OCI-LY7 (cell line): ENCODE measurements at regions not wholly inside any gene's neighbourhood (a gene's known extent, or its start where the extent isn't known, plus 50 kb on each side); places are given as distances from the start of the nearest gene placed in this dataset.

Experiments
- BruUV-seq: library from RNA; stranded (reverse); fragments of 400-500 nt; replicated peaks from 2 replicates; lab custom pipeline; 2021; lab: Mats Ljungman, UMichigan
- CTCF ChIA-PET: fragments of 300-600 bp; sonication (Branson Sonifier 250); formaldehyde crosslinking; loops from one replicate; lab custom pipeline; 2022; ENCODE audit warnings: antibody characterized with exemption; ENCODE audit not compliant: unreplicated experiment; lab: Charles Lee
- POLR2A ChIA-PET: fragments of 300-600 bp; sonication (Branson Sonifier 250); formaldehyde crosslinking; loops from one replicate; lab custom pipeline; 2022; ENCODE audit warnings: antibody characterized with exemption; lab: Charles Lee
- DNase-seq: peaks from one replicate; pipeline ENCODE4 v3.0.0-alpha.2; 2015; ENCODE audit warnings: low spot score
- H2AFZ ChIP-seq: fragments of 200-600 bp; sonication (generic), shearing (Covaris generic); 2 replicates; pipeline ENCODE4 v1.6.1; 2014; ENCODE audit warnings: mild to moderate bottlenecking, antibody characterized with exemption, low read length, moderate library complexity
- H3K27ac ChIP-seq: fragments of 200-600 bp; sonication (generic); 2 replicates; pipeline ENCODE4 v1.5.1; 2014; ENCODE audit warnings: mixed run types, low read depth, mild to moderate bottlenecking, moderate library complexity, low read length, inconsistent platforms; ENCODE audit not compliant: poor library complexity, severe bottlenecking
- H3K36me3 ChIP-seq: fragments of 200-600 bp; sonication (generic); 2 replicates; pipeline ENCODE4 v1.6.1; 2014; ENCODE audit warnings: mild to moderate bottlenecking, antibody characterized with exemption, low read length, moderate library complexity, mixed read lengths; ENCODE audit not compliant: insufficient read depth
- H3K4me1 ChIP-seq: fragments of 200-600 bp; sonication (generic); 2 replicates; pipeline ENCODE4 v1.5.1; 2014; ENCODE audit warnings: mild to moderate bottlenecking, low read length; ENCODE audit not compliant: insufficient read depth, poor library complexity, severe bottlenecking
- H3K4me2 ChIP-seq: fragments of 200-600 bp; sonication (generic); 2 replicates; pipeline ENCODE4 v1.6.1; 2014; ENCODE audit warnings: mild to moderate bottlenecking, low read length
- H3K4me3 ChIP-seq: fragments of 200-600 bp; sonication (generic); 2 replicates; pipeline ENCODE4 v1.5.1; 2014; ENCODE audit warnings: mild to moderate bottlenecking, low read depth, low read length; ENCODE audit not compliant: poor library complexity, severe bottlenecking
- H3K79me2 ChIP-seq: fragments of 200-600 bp; sonication (generic); 2 replicates; pipeline ENCODE4 v1.6.1; 2016; ENCODE audit warnings: low read depth, mild to moderate bottlenecking, low read length, moderate library complexity, mixed read lengths; ENCODE audit not compliant: insufficient read depth
- H3K9me2 ChIP-seq: fragments of 200-600 bp; sonication (generic); 2 replicates; pipeline ENCODE4 v1.6.1; 2016; ENCODE audit warnings: mild to moderate bottlenecking, low read length, mixed read lengths; ENCODE audit not compliant: insufficient read depth
- H3K9me3 ChIP-seq: fragments of 200-600 bp; sonication (generic); 2 replicates; pipeline ENCODE4 v1.6.1; 2014; ENCODE audit warnings: mild to moderate bottlenecking, mixed run types, low read length, mixed read lengths
- H4K20me1 ChIP-seq: fragments of 200-600 bp; sonication (generic); 2 replicates; pipeline ENCODE4 v1.6.1; 2014; ENCODE audit warnings: mild to moderate bottlenecking, antibody characterized with exemption, low read length, moderate library complexity, mixed read lengths; ENCODE audit not compliant: insufficient read depth
- CTCF ChIP-seq: fragments of 200-600 bp; sonication (generic); conservative IDR thresholded peaks from 2 replicates; pipeline ENCODE4 v1.5.1; 2014; ENCODE audit warnings: mild to moderate bottlenecking, antibody characterized with exemption, low read length, moderate library complexity, mixed read lengths
- EZH2phosphoT487 ChIP-seq: fragments of 200-600 bp; sonication (generic); IDR thresholded peaks from 2 replicates; pipeline ENCODE4 v1.6.1; 2018; ENCODE audit warnings: low read depth, borderline replicate concordance, mild to moderate bottlenecking, mixed run types, antibody characterized with exemption, low read length, moderate library complexity, mixed read lengths
- intact Hi-C: fragments of 100-400 bp; cut with micrococcal nuclease; formaldehyde crosslinking; loops from one replicate; pipeline ENCODE4 v1.10.0; 2022; ENCODE audit not compliant: unreplicated experiment

- H3K36me3 ChIP-seq = no peaks in the 10 kb centered on the region
- no peaks in the 10 kb centered on the region for H3K9me3 ChIP-seq
- H3K79me2 ChIP-seq = no peaks in the 10 kb centered on the region
- CTCF ChIA-PET = no interaction called here
- no peaks in the 10 kb centered on the region for H3K4me1 ChIP-seq
- POLR2A ChIA-PET = interaction anchor here (0.5 kb wide), 1 partner anchor 1487 kb away, joined by 4 read pairs; no protein-coding TSS in a partner anchor
- DNase-seq = no peak
- intact Hi-C loops = no loop called here
- no peak overlapping the region for H2AFZ ChIP-seq
- no peak for TF ChIP-seq EZH2phosphoT487
- no peak for TF ChIP-seq CTCF
- H3K4me2 ChIP-seq = no peak overlapping the region
- no peaks in the 10 kb centered on the region for H4K20me1 ChIP-seq
- no TSS peak for BruUV-seq
- H3K9me2 ChIP-seq = no peaks in the 10 kb centered on the region
- no peak overlapping the region for H3K27ac ChIP-seq
- no peak overlapping the region for H3K4me3 ChIP-seq
These were observed 433.7 kb downstream of the ARHGEF28 start for GRCh38 chr5:74059706-74060105.

GRCh38 chr5:74056789-74057164 is 430.8 kb downstream of the ARHGEF28 start:
- DNase-seq = peak; percentile 13
- no peaks in the 10 kb centered on the region for H3K36me3 ChIP-seq
- ChIA-PET POLR2A (interaction anchor here (1.4 kb wide), 1 partner anchor 9 kb away, joined by 4 read pairs; no protein-coding TSS in a partner anchor), CTCF (no interaction called here)
- H3K4me3 ChIP-seq = no peak overlapping the region
- TF ChIP-seq EZH2phosphoT487 = no peak
- TF ChIP-seq CTCF = peak; percentile 47
- no peaks in the 10 kb centered on the region for H4K20me1 ChIP-seq
- no peak overlapping the region for H3K4me2 ChIP-seq
- H2AFZ ChIP-seq = no peak overlapping the region
- no peak overlapping the region for H3K27ac ChIP-seq
- intact Hi-C loops = no loop called here
- H3K9me2 ChIP-seq = no peaks in the 10 kb centered on the region
- H3K4me1 ChIP-seq = no peaks in the 10 kb centered on the region
- no peaks in the 10 kb centered on the region for H3K79me2 ChIP-seq
- BruUV-seq = no TSS peak
- no peaks in the 10 kb centered on the region for H3K9me3 ChIP-seq

GRCh38 chr5:74056107-74056788 is 430.3 kb downstream of the ARHGEF28 start:
- CTCF ChIA-PET = no interaction called here
- intact Hi-C loops = no loop called here

More at GRCh38 chr5:74056107-74056788, 430.3 kb downstream of the ARHGEF28 start:
- Histone ChIP-seq H3K4me3 (no peak overlapping the region), H3K9me3 (no peaks in the 10 kb centered on the region), H2AFZ (no peak overlapping the region), H3K9me2 (no peaks in the 10 kb centered on the region), H3K36me3 (no peaks in the 10 kb centered on the region), H4K20me1 (no peaks in the 10 kb centered on the region), H3K27ac (no peak overlapping the region), H3K4me2 (no peak overlapping the region), H3K79me2 (no peaks in the 10 kb centered on the region), H3K4me1 (no peaks in the 10 kb centered on the region)
- no TSS peak for BruUV-seq
- POLR2A ChIA-PET = interaction anchor here (0.7 to 1.4 kb wide), 2 partner anchors 9 to 276 kb away, joined by 3 to 4 read pairs; no protein-coding TSS in a partner anchor
- TF ChIP-seq EZH2phosphoT487 (no peak), CTCF (no peak)
- DNase-seq = no peak
